HEK293 (cell line): ENCODE measurements at regions not wholly inside any gene's neighbourhood (a gene's known extent, or its start where the extent isn't known, plus 50 kb on each side); places are given as distances from the start of the nearest gene placed in this dataset.

Source experiments
- BCL11A ChIP-seq: fragments of 450-650 bp; formaldehyde crosslinking; IDR thresholded peaks from 2 replicates; pipeline ENCODE4 v1.5.1; 2016; ENCODE audit warnings: low read depth, missing biosample characterization, missing genetic modification characterization
- GFI1B ChIP-seq: fragments of 450-650 bp; formaldehyde crosslinking; IDR thresholded peaks from 2 replicates; pipeline ENCODE4 v1.5.1; 2016; ENCODE audit warnings: missing biosample characterization, missing genetic modification characterization
- KLF8 ChIP-seq: fragments of 450-650 bp; formaldehyde crosslinking; IDR thresholded peaks from 2 replicates; pipeline ENCODE4 v1.5.1; 2016; ENCODE audit warnings: missing biosample characterization, missing genetic modification characterization
- MZF1 ChIP-seq: fragments of 450-650 bp; formaldehyde crosslinking; IDR thresholded peaks from 2 replicates; pipeline ENCODE4 v1.5.1; 2017; ENCODE audit warnings: missing biosample characterization, missing genetic modification characterization, borderline replicate concordance
- PRDM1 ChIP-seq: fragments of 450-650 bp; formaldehyde crosslinking; IDR thresholded peaks from 2 replicates; pipeline ENCODE4; 2016; ENCODE audit warnings: missing biosample characterization, missing genetic modification characterization
- SP7 ChIP-seq: fragments of 450-650 bp; formaldehyde crosslinking; IDR thresholded peaks from 2 replicates; pipeline ENCODE4 v1.5.1; 2016; ENCODE audit warnings: missing biosample characterization, missing genetic modification characterization
- YY1 ChIP-seq: fragments of 450-650 bp; formaldehyde crosslinking; IDR thresholded peaks from 2 replicates; pipeline ENCODE4 v1.5.1; 2018; ENCODE audit warnings: missing biosample characterization, missing genetic modification characterization
- ZFP37 ChIP-seq: fragments of 450-650 bp; formaldehyde crosslinking; IDR thresholded peaks from 2 replicates; pipeline ENCODE4 v1.5.1; 2016; ENCODE audit warnings: missing biosample characterization, missing genetic modification characterization
- ZFP41 ChIP-seq: fragments of 450-650 bp; formaldehyde crosslinking; IDR thresholded peaks from 2 replicates; pipeline ENCODE4 v1.5.1; 2016; ENCODE audit warnings: missing biosample characterization, missing genetic modification characterization, borderline replicate concordance
- ZFP69B ChIP-seq: fragments of 450-650 bp; formaldehyde crosslinking; IDR thresholded peaks from 2 replicates; pipeline ENCODE4 v1.5.1; 2016; ENCODE audit warnings: missing biosample characterization, missing genetic modification characterization
- ZNF202 ChIP-seq: fragments of 450-650 bp; formaldehyde crosslinking; IDR thresholded peaks from 2 replicates; pipeline ENCODE4 v1.5.1; 2016; ENCODE audit warnings: missing biosample characterization, missing genetic modification characterization, borderline replicate concordance
- ZNF24 ChIP-seq: fragments of 450-650 bp; formaldehyde crosslinking; IDR thresholded peaks from 2 replicates; pipeline ENCODE4 v1.5.1; 2016; ENCODE audit warnings: missing biosample characterization, missing genetic modification characterization
- ZNF324 ChIP-seq: fragments of 450-650 bp; formaldehyde crosslinking; IDR thresholded peaks from 2 replicates; pipeline ENCODE4 v1.5.1; 2016; ENCODE audit warnings: missing biosample characterization, missing genetic modification characterization
- ZNF350 ChIP-seq: fragments of 450-650 bp; formaldehyde crosslinking; IDR thresholded peaks from 2 replicates; pipeline ENCODE4 v1.5.0; 2017; ENCODE audit warnings: missing biosample characterization, mild to moderate bottlenecking, missing genetic modification characterization
- ZNF366 ChIP-seq: fragments of 450-650 bp; formaldehyde crosslinking; conservative IDR thresholded peaks from 2 replicates; pipeline ENCODE4 v1.5.1; 2016; ENCODE audit warnings: missing biosample characterization, missing genetic modification characterization
- ZNF37A ChIP-seq: fragments of 450-650 bp; IDR thresholded peaks from 2 replicates; pipeline ENCODE4 v1.5.1; 2018; ENCODE audit warnings: missing biosample characterization, missing genetic modification characterization
- ZNF514 ChIP-seq: fragments of 450-650 bp; formaldehyde crosslinking; IDR thresholded peaks from 2 replicates; pipeline ENCODE4 v1.5.1; 2016; ENCODE audit warnings: missing biosample characterization, missing genetic modification characterization
- ZNF555 ChIP-seq: fragments of 450-650 bp; formaldehyde crosslinking; conservative IDR thresholded peaks from 2 replicates; pipeline ENCODE4 v1.5.1; 2017; ENCODE audit warnings: missing biosample characterization, mild to moderate bottlenecking, missing genetic modification characterization, inconsistent platforms
- ZNF621 ChIP-seq: fragments of 450-650 bp; formaldehyde crosslinking; IDR thresholded peaks from 2 replicates; pipeline ENCODE4 v1.5.1; 2017; ENCODE audit warnings: missing biosample characterization, missing genetic modification characterization
- ZNF623 ChIP-seq: fragments of 450-650 bp; formaldehyde crosslinking; IDR thresholded peaks from 2 replicates; pipeline ENCODE4 v1.5.1; 2016; ENCODE audit warnings: missing biosample characterization, missing genetic modification characterization
- ZNF624 ChIP-seq: fragments of 450-650 bp; formaldehyde crosslinking; IDR thresholded peaks from 2 replicates; pipeline ENCODE4 v1.5.1; 2017; ENCODE audit warnings: missing biosample characterization, missing genetic modification characterization
- TF ChIP-seq, protein P1 (sequence below): fragments of 450-650 bp; formaldehyde crosslinking; IDR thresholded peaks from 2 replicates; pipeline ENCODE4 v1.5.1; 2016; ENCODE audit warnings: missing biosample characterization, missing genetic modification characterization
- TF ChIP-seq, protein P2 (sequence below): fragments of 450-650 bp; formaldehyde crosslinking; IDR thresholded peaks from 2 replicates; pipeline ENCODE4; 2016; ENCODE audit warnings: missing biosample characterization, missing genetic modification characterization
- TF ChIP-seq, protein P3 (sequence below): fragments of 450-650 bp; formaldehyde crosslinking; IDR thresholded peaks from 2 replicates; pipeline ENCODE4 v1.5.1; 2016; ENCODE audit warnings: missing biosample characterization, missing genetic modification characterization
- TF ChIP-seq, protein P4 (sequence below): fragments of 450-650 bp; formaldehyde crosslinking; IDR thresholded peaks from 2 replicates; pipeline ENCODE4 v1.5.1; 2016; ENCODE audit warnings: missing biosample characterization, missing genetic modification characterization
- TF ChIP-seq, protein P5 (sequence below): fragments of 450-650 bp; formaldehyde crosslinking; IDR thresholded peaks from 2 replicates; pipeline ENCODE4 v1.5.1; 2016; ENCODE audit warnings: missing biosample characterization, missing genetic modification characterization, borderline replicate concordance
- TF ChIP-seq, protein P6 (sequence below): sonication (generic); formaldehyde crosslinking; IDR thresholded peaks from 2 replicates; pipeline ENCODE4 v1.8.1; 2022; ENCODE audit warnings: mild to moderate bottlenecking, moderate library complexity, missing genetic modification reagents
- TF ChIP-seq, protein P7 (sequence below): fragments of 450-650 bp; formaldehyde crosslinking; IDR thresholded peaks from 2 replicates; pipeline ENCODE4 v1.5.1; 2016; ENCODE audit warnings: missing biosample characterization, missing genetic modification characterization, borderline replicate concordance

DNA sequence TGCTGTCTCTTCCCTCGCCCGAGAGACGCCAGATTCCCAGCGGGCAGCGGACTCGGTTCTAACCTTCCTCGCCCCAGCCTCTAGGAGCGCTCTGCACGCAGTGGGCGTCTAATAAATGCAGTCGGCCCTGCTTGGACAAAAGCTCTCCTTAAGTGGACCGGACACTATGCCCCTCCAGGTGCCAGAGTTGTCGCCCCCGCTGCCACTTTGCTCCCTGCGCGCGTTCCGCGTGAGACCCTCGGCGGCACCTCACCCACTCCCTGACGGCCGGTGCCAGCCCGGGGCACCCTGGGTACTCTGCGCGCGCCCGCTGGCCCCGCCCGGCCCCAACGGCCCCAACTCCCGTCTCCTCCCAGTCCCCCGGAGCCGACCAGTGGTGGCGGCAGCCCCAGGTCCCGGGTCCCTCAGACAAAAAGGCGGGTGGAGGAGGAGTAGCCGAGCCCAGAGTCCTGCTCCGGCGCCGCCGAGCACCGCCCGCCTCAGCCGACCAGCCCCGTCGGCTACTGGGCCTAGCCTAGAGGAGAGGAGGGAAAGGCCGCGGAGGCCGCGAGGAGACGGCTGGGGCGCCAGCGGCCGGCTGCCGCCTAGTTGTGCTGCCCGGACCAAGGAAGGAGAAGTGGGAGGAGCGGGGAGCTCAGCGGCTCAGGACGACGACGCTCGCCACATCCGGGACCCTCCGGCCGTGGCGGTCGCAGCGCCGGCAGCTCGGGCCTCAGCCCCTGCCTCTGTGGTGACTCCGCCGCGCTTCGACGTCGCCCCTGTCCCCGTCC, 123.0 kb downstream of the GOSR1 start (continued):
- peak; percentile 86 for TF ChIP-seq SP7 (tag by site-specific recombination)
- TF ChIP-seq ZNF324 (tag by site-specific recombination) = peak; percentile 68; the same call in 1 of the 2 replicates
- TF ChIP-seq BCL11A (tag by site-specific recombination) = peak; percentile 61; the same call in 1 of the 2 replicates
- no peak for TF ChIP-seq ZNF555 (tag by site-specific recombination)
- TF ChIP-seq MZF1 (tag by site-specific recombination) = peak; percentile 29; the same call in 1 of the 2 replicates
- peak; percentile 26; the same call in 1 of the 2 replicates for TF ChIP-seq ZNF24 (tag by site-specific recombination)
- TF ChIP-seq ZNF366 = no peak
- TF ChIP-seq YY1 (tag by site-specific recombination) = peak; percentile 20; the same call in 1 of the 2 replicates
- TF ChIP-seq ZNF37A = no peak
- TF ChIP-seq, protein P1, sequence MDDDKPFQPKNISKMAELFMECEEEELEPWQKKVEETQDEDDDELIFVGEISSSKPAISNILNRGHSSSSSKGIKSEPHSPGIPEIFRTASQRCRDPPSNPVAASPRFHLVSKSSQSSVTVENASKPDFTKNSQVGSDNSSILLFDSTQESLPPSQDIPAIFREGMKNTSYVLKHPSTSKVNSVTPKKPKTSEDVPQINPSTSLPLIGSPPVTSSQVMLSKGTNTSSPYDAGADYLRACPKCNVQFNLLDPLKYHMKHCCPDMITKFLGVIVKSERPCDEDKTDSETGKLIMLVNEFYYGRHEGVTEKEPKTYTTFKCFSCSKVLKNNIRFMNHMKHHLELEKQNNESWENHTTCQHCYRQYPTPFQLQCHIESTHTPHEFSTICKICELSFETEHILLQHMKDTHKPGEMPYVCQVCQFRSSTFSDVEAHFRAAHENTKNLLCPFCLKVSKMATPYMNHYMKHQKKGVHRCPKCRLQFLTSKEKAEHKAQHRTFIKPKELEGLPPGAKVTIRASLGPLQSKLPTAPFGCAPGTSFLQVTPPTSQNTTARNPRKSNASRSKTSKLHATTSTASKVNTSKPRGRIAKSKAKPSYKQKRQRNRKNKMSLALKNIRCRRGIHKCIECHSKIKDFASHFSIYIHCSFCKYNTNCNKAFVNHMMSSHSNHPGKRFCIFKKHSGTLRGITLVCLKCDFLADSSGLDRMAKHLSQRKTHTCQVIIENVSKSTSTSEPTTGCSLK (tag by site-specific recombination) = no peak
- TF ChIP-seq, protein P2, sequence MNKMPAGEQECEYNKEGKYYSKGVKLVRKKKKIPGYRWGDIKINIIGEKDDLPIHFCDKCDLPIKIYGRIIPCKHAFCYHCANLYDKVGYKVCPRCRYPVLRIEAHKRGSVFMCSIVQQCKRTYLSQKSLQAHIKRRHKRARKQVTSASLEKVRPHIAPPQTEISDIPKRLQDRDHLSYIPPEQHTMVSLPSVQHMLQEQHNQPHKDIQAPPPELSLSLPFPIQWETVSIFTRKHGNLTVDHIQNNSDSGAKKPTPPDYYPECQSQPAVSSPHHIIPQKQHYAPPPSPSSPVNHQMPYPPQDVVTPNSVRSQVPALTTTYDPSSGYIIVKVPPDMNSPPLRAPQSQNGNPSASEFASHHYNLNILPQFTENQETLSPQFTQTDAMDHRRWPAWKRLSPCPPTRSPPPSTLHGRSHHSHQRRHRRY = no peak
- peak; percentile 5; the same call in 1 of the 2 replicates for TF ChIP-seq GFI1B (tag by site-specific recombination)
- TF ChIP-seq, protein P3, sequence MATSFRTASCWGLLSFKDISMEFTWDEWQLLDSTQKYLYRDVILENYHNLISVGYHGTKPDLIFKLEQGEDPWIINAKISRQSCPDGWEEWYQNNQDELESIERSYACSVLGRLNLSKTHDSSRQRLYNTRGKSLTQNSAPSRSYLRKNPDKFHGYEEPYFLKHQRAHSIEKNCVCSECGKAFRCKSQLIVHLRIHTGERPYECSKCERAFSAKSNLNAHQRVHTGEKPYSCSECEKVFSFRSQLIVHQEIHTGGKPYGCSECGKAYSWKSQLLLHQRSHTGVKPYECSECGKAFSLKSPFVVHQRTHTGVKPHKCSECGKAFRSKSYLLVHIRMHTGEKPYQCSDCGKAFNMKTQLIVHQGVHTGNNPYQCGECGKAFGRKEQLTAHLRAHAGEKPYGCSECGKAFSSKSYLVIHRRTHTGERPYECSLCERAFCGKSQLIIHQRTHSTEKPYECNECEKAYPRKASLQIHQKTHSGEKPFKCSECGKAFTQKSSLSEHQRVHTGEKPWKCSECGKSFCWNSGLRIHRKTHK (tag by site-specific recombination) = no peak
- no peak for TF ChIP-seq ZFP41 (tag by site-specific recombination)
- TF ChIP-seq ZFP69B (tag by site-specific recombination) = no peak; the same call in none of the 2 replicates
- no peak for TF ChIP-seq ZNF624
- TF ChIP-seq ZNF514 = no peak
- 0 out of 2 replicates have a peak, but pooled peaks have one; percentile 19 for TF ChIP-seq ZNF202 (tag by site-specific recombination)
- TF ChIP-seq, protein P4, sequence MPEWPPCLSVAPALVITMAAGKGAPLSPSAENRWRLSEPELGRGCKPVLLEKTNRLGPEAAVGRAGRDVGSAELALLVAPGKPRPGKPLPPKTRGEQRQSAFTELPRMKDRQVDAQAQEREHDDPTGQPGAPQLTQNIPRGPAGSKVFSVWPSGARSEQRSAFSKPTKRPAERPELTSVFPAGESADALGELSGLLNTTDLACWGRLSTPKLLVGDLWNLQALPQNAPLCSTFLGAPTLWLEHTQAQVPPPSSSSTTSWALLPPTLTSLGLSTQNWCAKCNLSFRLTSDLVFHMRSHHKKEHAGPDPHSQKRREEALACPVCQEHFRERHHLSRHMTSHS (tag by site-specific recombination) = no peak
- TF ChIP-seq, protein P5, sequence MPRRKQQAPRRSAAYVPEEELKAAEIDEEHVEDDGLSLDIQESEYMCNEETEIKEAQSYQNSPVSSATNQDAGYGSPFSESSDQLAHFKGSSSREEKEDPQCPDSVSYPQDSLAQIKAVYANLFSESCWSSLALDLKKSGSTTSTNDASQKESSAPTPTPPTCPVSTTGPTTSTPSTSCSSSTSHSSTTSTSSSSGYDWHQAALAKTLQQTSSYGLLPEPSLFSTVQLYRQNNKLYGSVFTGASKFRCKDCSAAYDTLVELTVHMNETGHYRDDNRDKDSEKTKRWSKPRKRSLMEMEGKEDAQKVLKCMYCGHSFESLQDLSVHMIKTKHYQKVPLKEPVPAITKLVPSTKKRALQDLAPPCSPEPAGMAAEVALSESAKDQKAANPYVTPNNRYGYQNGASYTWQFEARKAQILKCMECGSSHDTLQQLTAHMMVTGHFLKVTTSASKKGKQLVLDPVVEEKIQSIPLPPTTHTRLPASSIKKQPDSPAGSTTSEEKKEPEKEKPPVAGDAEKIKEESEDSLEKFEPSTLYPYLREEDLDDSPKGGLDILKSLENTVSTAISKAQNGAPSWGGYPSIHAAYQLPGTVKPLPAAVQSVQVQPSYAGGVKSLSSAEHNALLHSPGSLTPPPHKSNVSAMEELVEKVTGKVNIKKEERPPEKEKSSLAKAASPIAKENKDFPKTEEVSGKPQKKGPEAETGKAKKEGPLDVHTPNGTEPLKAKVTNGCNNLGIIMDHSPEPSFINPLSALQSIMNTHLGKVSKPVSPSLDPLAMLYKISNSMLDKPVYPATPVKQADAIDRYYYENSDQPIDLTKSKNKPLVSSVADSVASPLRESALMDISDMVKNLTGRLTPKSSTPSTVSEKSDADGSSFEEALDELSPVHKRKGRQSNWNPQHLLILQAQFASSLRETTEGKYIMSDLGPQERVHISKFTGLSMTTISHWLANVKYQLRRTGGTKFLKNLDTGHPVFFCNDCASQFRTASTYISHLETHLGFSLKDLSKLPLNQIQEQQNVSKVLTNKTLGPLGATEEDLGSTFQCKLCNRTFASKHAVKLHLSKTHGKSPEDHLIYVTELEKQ = no peak
- TF ChIP-seq KLF8 = peak; percentile 70; the same call in 1 of the 2 replicates
- peak; percentile 95 for TF ChIP-seq ZFP37 (tag by site-specific recombination)
- no peak for TF ChIP-seq ZNF621 (tag by site-specific recombination)
- no peak for TF ChIP-seq ZNF350
- TF ChIP-seq, protein P6, sequence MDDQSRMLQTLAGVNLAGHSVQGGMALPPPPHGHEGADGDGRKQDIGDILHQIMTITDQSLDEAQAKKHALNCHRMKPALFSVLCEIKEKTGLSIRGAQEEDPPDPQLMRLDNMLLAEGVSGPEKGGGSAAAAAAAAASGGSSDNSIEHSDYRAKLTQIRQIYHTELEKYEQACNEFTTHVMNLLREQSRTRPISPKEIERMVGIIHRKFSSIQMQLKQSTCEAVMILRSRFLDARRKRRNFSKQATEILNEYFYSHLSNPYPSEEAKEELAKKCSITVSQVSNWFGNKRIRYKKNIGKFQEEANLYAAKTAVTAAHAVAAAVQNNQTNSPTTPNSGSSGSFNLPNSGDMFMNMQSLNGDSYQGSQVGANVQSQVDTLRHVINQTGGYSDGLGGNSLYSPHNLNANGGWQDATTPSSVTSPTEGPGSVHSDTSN (CRISPR knock-in tag) = peak; percentile 62; the same call in 1 of the 2 replicates
- TF ChIP-seq, protein P7, sequence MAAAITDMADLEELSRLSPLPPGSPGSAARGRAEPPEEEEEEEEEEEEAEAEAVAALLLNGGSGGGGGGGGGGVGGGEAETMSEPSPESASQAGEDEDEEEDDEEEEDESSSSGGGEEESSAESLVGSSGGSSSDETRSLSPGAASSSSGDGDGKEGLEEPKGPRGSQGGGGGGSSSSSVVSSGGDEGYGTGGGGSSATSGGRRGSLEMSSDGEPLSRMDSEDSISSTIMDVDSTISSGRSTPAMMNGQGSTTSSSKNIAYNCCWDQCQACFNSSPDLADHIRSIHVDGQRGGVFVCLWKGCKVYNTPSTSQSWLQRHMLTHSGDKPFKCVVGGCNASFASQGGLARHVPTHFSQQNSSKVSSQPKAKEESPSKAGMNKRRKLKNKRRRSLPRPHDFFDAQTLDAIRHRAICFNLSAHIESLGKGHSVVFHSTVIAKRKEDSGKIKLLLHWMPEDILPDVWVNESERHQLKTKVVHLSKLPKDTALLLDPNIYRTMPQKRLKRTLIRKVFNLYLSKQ (tag by site-specific recombination) = no peak
- no peak for TF ChIP-seq ZNF623
- no peak for TF ChIP-seq PRDM1 (tag by site-specific recombination)
